ENCODE measurements at regions not wholly inside any gene's neighbourhood (a gene's known extent, or its start where the extent isn't known, plus 50 kb on each side); places are given as distances from the start of the nearest gene placed in this dataset.

DNA sequence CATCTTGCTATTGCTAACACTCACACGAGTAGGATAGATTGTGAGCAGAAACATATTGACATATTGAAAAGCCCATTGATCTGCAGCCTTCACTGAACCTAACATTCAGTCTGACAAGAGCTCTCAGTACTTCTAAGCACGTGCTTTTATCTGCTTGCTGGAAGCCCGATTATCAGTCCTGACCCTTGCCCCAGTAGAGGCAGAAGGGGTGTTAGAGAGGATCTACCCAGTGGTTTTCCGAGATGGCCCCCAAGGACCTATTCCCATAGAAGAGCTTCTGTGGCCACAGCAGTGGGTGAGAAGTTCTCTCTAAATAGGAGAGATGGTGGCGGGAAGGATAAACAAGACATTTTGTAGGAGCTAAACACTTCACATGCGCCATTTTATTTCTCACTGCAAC lies 290.9 kb upstream of the MAF start:
- TF ChIP-seq, protein P1, sequence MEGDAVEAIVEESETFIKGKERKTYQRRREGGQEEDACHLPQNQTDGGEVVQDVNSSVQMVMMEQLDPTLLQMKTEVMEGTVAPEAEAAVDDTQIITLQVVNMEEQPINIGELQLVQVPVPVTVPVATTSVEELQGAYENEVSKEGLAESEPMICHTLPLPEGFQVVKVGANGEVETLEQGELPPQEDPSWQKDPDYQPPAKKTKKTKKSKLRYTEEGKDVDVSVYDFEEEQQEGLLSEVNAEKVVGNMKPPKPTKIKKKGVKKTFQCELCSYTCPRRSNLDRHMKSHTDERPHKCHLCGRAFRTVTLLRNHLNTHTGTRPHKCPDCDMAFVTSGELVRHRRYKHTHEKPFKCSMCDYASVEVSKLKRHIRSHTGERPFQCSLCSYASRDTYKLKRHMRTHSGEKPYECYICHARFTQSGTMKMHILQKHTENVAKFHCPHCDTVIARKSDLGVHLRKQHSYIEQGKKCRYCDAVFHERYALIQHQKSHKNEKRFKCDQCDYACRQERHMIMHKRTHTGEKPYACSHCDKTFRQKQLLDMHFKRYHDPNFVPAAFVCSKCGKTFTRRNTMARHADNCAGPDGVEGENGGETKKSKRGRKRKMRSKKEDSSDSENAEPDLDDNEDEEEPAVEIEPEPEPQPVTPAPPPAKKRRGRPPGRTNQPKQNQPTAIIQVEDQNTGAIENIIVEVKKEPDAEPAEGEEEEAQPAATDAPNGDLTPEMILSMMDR (IDR thresholded peaks at IDR 0.05; ENCODE audit: partially characterized antibody, unreplicated experiment), result no peak
- H3K4me1 Mint-ChIP-seq (ENCODE audit: low read depth, unreplicated experiment), result peaks cover 3% of the 10 kb centered on the region
- H3K27ac Mint-ChIP-seq (ENCODE audit: unreplicated experiment), result no peak overlapping the region
- no peaks in the 10 kb centered on the region for H3K27me3 Mint-ChIP-seq (ENCODE audit: unreplicated experiment)
- H3K9me3 Mint-ChIP-seq (ENCODE audit: unreplicated experiment), result no peaks in the 10 kb centered on the region
- H3K36me3 Mint-ChIP-seq (ENCODE audit: unreplicated experiment), result no peaks in the 10 kb centered on the region
- H3K4me3 Mint-ChIP-seq (ENCODE audit: unreplicated experiment), result no peak overlapping the region
- DNase-seq, result no peak

DNA sequence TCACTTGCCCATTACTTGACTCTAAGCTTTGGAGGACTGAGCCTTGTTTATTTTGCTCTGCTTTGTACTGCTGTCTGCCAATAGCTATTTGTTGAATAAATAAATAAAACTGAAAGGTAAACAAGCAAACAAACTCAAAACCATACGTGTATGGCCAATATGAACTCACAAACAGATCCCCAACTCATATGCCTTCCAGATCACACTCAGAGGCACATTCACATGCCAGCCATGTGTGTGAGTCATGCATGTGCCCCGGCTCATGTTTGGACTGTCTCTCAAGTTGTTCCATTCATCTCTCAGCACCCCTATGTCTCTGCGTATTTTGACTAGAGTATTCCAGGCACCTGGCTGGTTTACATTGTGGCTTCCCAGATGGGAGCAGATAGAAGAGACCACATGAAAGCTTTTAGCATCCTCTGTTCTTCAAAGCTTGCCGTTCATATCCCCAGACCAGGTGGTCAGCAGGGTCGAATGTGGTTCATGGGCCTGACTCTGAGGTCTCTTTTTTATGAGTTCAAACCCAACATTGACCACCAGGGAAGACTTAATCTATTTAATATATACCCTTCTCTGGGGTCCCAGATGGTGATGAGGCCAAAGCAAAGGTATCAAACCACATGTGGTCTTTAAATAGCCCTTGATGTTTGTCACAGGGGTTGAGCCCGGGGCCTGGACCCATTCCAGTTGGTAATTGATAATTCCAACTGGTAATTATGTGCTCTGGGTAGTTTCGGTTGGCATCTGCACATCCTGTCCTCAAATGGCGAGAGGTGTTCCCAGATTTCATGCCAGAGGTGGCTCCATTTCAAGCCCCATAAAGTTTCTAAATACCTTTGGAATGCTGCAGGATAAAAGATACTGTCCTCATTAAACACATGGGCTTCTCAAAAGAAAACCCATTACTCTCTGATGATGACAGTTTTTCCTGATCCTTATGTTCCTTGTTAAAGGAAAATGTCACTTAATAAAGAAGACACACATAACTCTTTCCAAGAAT lies 287.3 kb upstream of the MAF start:
- no peak for DNase-seq
- H3K27ac Mint-ChIP-seq (ENCODE audit: unreplicated experiment), result no peak overlapping the region
- TF ChIP-seq, protein P1 (IDR thresholded peaks at IDR 0.05; ENCODE audit: partially characterized antibody, unreplicated experiment), result no peak
- H3K36me3 Mint-ChIP-seq (ENCODE audit: unreplicated experiment), result no peaks in the 10 kb centered on the region
- H3K4me3 Mint-ChIP-seq (ENCODE audit: unreplicated experiment), result no peak overlapping the region
- peaks cover 4% of the 10 kb centered on the region for H3K4me1 Mint-ChIP-seq (ENCODE audit: low read depth, unreplicated experiment)
- no peaks in the 10 kb centered on the region for H3K9me3 Mint-ChIP-seq (ENCODE audit: unreplicated experiment)
- peaks cover 1% of the 10 kb centered on the region for H3K27me3 Mint-ChIP-seq (ENCODE audit: unreplicated experiment)

DNA sequence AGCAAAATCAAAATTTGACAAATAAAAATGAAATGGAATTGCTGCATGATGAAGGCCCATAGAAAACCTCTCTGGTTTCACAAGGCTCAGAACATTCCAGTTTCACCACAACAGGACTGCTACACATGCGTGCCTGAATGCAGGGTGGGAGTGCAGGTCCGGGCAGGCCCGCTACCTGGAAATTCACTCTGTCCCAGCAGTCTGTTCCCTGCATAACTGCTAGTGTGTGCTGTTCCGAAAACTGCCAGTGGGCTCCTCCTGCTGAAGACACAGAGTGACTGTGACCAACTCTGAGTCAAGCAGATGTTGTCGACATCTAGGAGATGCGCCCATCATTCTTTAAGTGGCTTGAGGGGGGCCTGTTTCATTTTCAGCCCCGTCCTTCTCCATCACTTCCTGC lies 284.8 kb upstream of the MAF start:
- no peak for DNase-seq

DNA sequence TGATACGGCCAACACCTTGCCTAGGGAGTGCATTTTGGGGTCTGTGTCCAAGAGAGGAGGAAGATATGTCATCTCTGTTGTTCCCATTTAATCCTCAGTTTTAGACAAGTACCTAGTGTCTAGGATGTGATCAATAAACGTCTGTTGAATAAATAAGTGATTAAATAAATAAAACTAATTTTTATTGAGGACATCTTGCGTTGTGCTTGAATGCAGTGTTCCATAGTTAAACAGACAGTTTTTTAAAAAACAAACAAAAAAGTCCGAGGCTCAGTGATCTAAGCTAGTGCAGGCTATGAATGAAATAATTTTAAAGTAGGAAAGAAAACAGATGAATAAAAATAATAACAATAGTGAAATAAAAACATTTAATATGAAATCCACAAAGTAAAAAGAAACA lies 283.0 kb upstream of the MAF start:
- peaks cover 4% of the 10 kb centered on the region for H3K4me1 Mint-ChIP-seq (ENCODE audit: low read depth, unreplicated experiment)
- H3K9me3 Mint-ChIP-seq (ENCODE audit: unreplicated experiment), result no peaks in the 10 kb centered on the region
- H3K27me3 Mint-ChIP-seq (ENCODE audit: unreplicated experiment), result peaks cover 1% of the 10 kb centered on the region
- H3K4me3 Mint-ChIP-seq (ENCODE audit: unreplicated experiment), result no peak overlapping the region
- TF ChIP-seq, protein P1 (IDR thresholded peaks at IDR 0.05; ENCODE audit: partially characterized antibody, unreplicated experiment), result no peak
- H3K27ac Mint-ChIP-seq (ENCODE audit: unreplicated experiment), result no peak overlapping the region
- no peaks in the 10 kb centered on the region for H3K36me3 Mint-ChIP-seq (ENCODE audit: unreplicated experiment)
- no peak for DNase-seq

More for the DNA sequence above, 284.8 kb upstream of the MAF start:
- no peak overlapping the region for H3K4me3 Mint-ChIP-seq (ENCODE audit: unreplicated experiment)
- no peaks in the 10 kb centered on the region for H3K9me3 Mint-ChIP-seq (ENCODE audit: unreplicated experiment)
- peaks cover 4% of the 10 kb centered on the region for H3K4me1 Mint-ChIP-seq (ENCODE audit: low read depth, unreplicated experiment)
- H3K27ac Mint-ChIP-seq (ENCODE audit: unreplicated experiment), result no peak overlapping the region
- TF ChIP-seq, protein P1 (IDR thresholded peaks at IDR 0.05; ENCODE audit: partially characterized antibody, unreplicated experiment), result no peak
- peaks cover 1% of the 10 kb centered on the region for H3K27me3 Mint-ChIP-seq (ENCODE audit: unreplicated experiment)
- H3K36me3 Mint-ChIP-seq (ENCODE audit: unreplicated experiment), result no peaks in the 10 kb centered on the region

All from glutamatergic neuron (in vitro differentiated cells).